ENCODE measurements at regions not wholly inside any gene's neighbourhood (a gene's known extent, or its start where the extent isn't known, plus 50 kb on each side); places are given as distances from the start of the nearest gene placed in this dataset.

DNA sequence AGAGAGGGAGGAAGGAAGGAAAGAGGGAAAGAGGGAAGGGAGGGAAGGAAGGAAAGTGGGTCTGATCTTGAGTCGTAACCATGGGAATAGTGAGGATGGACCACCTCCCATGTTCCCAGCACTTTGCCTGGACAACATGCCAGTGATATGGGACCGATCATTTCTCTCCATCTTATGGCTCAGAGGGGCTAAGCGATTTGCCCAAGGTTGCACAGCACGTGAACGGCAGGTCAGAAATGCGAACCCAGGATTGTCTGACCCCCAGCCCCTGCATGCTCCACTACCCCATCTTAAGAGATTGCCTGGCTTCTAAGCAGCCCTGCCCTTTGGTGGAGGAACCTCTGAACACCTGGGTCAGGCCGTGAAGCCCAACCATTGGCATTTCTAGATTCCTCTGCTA, 109.0 kb upstream of the CARD11 start:
- TF ChIP-seq EZH2phosphoT487 (IDR thresholded peaks at IDR 0.05; ENCODE audit: low read depth), result no peak
- TF ChIP-seq, protein P1, sequence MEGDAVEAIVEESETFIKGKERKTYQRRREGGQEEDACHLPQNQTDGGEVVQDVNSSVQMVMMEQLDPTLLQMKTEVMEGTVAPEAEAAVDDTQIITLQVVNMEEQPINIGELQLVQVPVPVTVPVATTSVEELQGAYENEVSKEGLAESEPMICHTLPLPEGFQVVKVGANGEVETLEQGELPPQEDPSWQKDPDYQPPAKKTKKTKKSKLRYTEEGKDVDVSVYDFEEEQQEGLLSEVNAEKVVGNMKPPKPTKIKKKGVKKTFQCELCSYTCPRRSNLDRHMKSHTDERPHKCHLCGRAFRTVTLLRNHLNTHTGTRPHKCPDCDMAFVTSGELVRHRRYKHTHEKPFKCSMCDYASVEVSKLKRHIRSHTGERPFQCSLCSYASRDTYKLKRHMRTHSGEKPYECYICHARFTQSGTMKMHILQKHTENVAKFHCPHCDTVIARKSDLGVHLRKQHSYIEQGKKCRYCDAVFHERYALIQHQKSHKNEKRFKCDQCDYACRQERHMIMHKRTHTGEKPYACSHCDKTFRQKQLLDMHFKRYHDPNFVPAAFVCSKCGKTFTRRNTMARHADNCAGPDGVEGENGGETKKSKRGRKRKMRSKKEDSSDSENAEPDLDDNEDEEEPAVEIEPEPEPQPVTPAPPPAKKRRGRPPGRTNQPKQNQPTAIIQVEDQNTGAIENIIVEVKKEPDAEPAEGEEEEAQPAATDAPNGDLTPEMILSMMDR (IDR thresholded peaks at IDR 0.05; ENCODE audit: low read depth, low read length), result no peak
